BE2C (cell line): ENCODE measurements at regions not wholly inside any gene's neighbourhood (a gene's known extent, or its start where the extent isn't known, plus 50 kb on each side); places are given as distances from the start of the nearest gene placed in this dataset.

ENCODE experiments used
- DNase-seq: peaks from one replicate; pipeline ENCODE4 v3.0.0-alpha.2; 2020
- H3K27me3 ChIP-seq: fragments of 250-450 bp; sonication (Bioruptor Pico); 2 replicates; pipeline ENCODE4 v1.5.1; 2020; ENCODE audit warnings: mild to moderate bottlenecking
- H3K36me3 ChIP-seq: fragments of 250-450 bp; sonication (Bioruptor Pico); 2 replicates; pipeline ENCODE4 v1.5.1; 2020; ENCODE audit warnings: mild to moderate bottlenecking
- H3K4me1 ChIP-seq: fragments of 250-450 bp; sonication (Bioruptor Pico); 2 replicates; pipeline ENCODE4 v1.5.1; 2020
- H3K4me3 ChIP-seq: 2 replicates; pipeline ENCODE4 v1.5.1; 2011; ENCODE audit warnings: low read depth, low read length
- H3K9me3 ChIP-seq: fragments of 250-450 bp; sonication (Bioruptor Pico); 2 replicates; pipeline ENCODE4 v1.5.1; 2020
- CTCF ChIP-seq: IDR thresholded peaks from 2 replicates; pipeline ENCODE4 v1.5.1; 2012; ENCODE audit warnings: mild to moderate bottlenecking, low read depth, low read length

- no peak for DNase-seq
- no peaks in the 10 kb centered on the region for H3K27me3 ChIP-seq
- TF ChIP-seq CTCF: no peak
- H3K9me3 ChIP-seq: no peaks in the 10 kb centered on the region
- H3K4me1 ChIP-seq: no peaks in the 10 kb centered on the region
- H3K36me3 ChIP-seq: no peaks in the 10 kb centered on the region
- no peak overlapping the region for H3K4me3 ChIP-seq
Measured at GRCh38 chr6:101263596-101263995, 129.9 kb upstream of the GRIK2 start.

DNA sequence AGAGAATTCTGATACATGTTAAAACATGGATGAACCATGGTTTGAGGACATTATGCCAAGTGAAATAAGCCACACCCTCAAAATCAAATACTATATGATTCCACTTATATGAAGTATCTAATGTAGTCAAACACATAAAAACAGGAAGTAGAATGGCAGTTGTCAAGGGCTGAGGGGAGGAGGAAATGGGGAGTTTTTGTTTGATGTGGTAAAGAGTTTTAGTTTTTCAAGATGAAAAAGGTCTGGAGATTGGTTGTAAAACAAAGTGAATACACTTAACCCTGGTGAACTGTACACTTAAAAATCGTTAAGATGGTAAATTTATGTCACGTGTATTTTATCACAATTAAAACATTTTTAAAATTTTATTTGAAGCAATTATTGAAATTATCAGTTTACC lies 127.4 kb upstream of the GRIK2 start:
- DNase-seq: no peak
- H3K9me3 ChIP-seq: no peaks in the 10 kb centered on the region
- no peaks in the 10 kb centered on the region for H3K4me1 ChIP-seq
- no peak for TF ChIP-seq CTCF
- no peaks in the 10 kb centered on the region for H3K27me3 ChIP-seq
- no peaks in the 10 kb centered on the region for H3K36me3 ChIP-seq
- H3K4me3 ChIP-seq: no peak overlapping the region

GRCh38 chr6:101268541-101268940 lies 125.0 kb upstream of the GRIK2 start:
- no peak for DNase-seq
- Histone ChIP-seq H3K36me3 (no peaks in the 10 kb centered on the region), H3K4me1 (no peaks in the 10 kb centered on the region), H3K9me3 (no peaks in the 10 kb centered on the region), H3K4me3 (no peak overlapping the region), H3K27me3 (no peaks in the 10 kb centered on the region)
- no peak for TF ChIP-seq CTCF

GRCh38 chr6:101275251-101275650 lies 118.3 kb upstream of the GRIK2 start:
- DNase-seq: no peak
- TF ChIP-seq CTCF: no peak
- H3K36me3 ChIP-seq: no peaks in the 10 kb centered on the region
- no peaks in the 10 kb centered on the region for H3K4me1 ChIP-seq
- H3K27me3 ChIP-seq: no peaks in the 10 kb centered on the region
- H3K9me3 ChIP-seq: no peaks in the 10 kb centered on the region
- H3K4me3 ChIP-seq: no peak overlapping the region

DNA sequence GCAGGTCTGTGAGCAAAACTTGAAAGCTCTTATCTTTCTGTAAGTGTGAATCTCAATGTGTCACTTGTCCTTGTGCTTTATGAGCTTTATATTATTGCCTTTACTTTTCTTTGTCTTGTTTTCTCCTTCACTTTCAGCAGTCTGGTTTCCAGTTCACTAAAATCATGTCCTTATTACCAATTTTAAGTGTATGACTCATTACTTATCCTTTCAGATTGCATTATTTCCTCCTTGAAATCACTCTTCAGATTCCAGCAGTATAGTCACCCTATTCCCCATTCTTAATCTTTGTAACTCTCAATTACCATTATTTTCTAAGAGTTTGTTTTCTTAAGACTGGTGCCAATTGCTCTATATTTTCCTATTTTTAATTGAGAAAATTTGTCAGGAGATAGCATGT lies 117.4 kb upstream of the GRIK2 start:
- TF ChIP-seq CTCF: no peak

GRCh38 chr6:101279410-101279809 lies 114.1 kb upstream of the GRIK2 start:
- no peaks in the 10 kb centered on the region for H3K9me3 ChIP-seq
- no peak for DNase-seq
- H3K27me3 ChIP-seq: no peaks in the 10 kb centered on the region
- no peak overlapping the region for H3K4me3 ChIP-seq
- H3K36me3 ChIP-seq: no peaks in the 10 kb centered on the region
- no peak for TF ChIP-seq CTCF
- no peaks in the 10 kb centered on the region for H3K4me1 ChIP-seq

More for the DNA sequence above, 117.4 kb upstream of the GRIK2 start:
- Histone ChIP-seq H3K36me3 (no peaks in the 10 kb centered on the region), H3K9me3 (no peaks in the 10 kb centered on the region), H3K27me3 (no peaks in the 10 kb centered on the region), H3K4me1 (no peaks in the 10 kb centered on the region), H3K4me3 (no peak overlapping the region)
- no peak for DNase-seq
